ENCODE measurements at regions not wholly inside any gene's neighbourhood (a gene's known extent, or its start where the extent isn't known, plus 50 kb on each side); places are given as distances from the start of the nearest gene placed in this dataset.
"Not testable (repeated sequence)": the region's sequence is repeated elsewhere in the genome, so short reads cannot be mapped to it uniquely, and the experiment has no call there.

DNA sequence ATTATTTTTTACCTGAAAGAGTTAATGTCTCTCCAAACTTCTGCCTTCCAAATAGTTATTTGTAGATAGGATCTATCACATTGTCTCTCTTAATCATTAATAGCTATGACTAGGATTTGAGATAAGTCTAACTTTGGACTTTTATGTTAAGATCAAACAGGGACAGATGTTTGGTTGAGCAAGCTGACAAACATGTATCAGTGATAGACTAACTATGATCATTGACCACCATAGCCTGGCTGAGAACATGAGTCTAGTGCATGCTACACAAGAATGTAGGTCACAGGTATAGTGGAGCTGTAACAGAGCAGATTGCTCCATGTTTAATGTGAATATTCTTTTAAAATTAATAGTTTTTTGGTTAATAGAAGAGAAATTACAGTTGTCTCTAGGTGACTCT, 52.0 kb downstream of the SYT15B start:
- not testable (repeated sequence) for DNase-seq (ENCODE audit: low read depth, low spot score)

DNA sequence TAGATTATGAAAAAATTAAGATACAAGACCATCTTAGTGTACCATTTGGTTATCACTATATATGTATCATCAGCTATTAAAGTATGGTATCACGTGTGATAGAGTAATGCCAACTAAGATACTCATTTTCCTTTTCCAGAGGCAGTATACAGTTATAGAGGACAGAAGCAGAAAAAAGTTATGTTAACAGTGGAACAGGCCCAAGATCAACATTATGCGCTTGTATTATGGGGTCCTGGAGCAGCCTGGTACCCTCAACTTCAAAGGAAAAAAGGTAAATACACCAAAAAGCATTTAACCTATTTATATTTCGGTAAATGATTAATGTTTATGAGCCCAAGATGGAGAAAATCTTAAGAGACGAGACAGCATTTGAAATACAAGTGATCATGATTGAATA, 52.9 kb downstream of the SYT15B start:
- DNase-seq (ENCODE audit: low read depth, low spot score): not testable (repeated sequence)

- DNase-seq (ENCODE audit: low read depth, low spot score): peak; percentile 37
These were observed 57.5 kb downstream of the SYT15B start for GRCh38 chr10:47705698-47706414.

DNA sequence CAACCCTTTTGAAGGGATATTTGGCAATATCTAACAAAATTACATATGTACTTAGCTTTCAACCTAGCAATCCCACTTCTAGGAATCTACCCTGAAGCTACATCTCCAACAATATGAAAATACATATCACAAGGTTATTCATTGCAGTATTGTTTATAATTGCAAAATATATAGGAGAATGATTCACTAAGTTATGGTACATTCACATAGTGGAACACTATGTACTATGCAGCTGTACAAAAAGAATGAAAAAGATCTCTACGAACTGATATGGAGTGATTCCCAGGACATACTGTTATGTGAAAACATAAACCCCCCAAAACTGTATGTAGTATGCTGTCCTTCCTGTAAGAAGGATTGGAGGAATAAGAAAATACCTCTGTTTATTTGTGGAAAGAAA, 62.1 kb downstream of the SYT15B start:
- not testable (repeated sequence) for DNase-seq (ENCODE audit: low read depth, low spot score)

DNA sequence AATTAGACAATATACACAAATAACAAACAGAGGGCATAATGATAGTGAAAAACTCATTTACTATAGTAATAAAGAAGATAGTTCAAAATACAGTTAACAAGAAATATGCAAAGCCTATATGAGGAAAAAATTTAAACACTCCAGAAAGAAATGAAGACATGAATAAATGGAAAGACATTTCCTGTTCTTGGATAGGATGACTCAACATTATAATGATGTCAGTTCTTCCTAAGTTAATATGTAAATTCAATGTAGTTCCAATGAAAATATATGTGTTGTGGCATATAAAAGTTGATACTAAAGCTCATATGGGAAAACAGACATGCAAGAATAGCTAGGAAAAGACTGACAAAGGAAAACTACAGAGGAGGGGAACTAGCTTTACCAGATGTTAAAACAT, 63.5 kb downstream of the SYT15B start:
- DNase-seq (ENCODE audit: low read depth, low spot score): not testable (repeated sequence)

GRCh38 chr10:47696170-47696569, 67.2 kb downstream of the SYT15B start:
- DNase-seq (ENCODE audit: low read depth, low spot score): not testable (repeated sequence)

- DNase-seq (ENCODE audit: low read depth, low spot score): not testable (repeated sequence)
These were observed 68.2 kb downstream of the SYT15B start for GRCh38 chr10:47695149-47695548.

- not testable (repeated sequence) for DNase-seq (ENCODE audit: low read depth, low spot score)
These were observed 73.1 kb downstream of the SYT15B start for GRCh38 chr10:47690304-47690703.

- not testable (repeated sequence) for DNase-seq (ENCODE audit: low read depth, low spot score)
These were observed 79.4 kb downstream of the SYT15B start for GRCh38 chr10:47683826-47684475.

GRCh38 chr10:47681638-47681990, 81.8 kb downstream of the SYT15B start:
- not testable (repeated sequence) for DNase-seq (ENCODE audit: low read depth, low spot score)

GRCh38 chr10:47680848-47681637, 82.3 kb downstream of the SYT15B start:
- DNase-seq (ENCODE audit: low read depth, low spot score): not testable (repeated sequence)

DNA sequence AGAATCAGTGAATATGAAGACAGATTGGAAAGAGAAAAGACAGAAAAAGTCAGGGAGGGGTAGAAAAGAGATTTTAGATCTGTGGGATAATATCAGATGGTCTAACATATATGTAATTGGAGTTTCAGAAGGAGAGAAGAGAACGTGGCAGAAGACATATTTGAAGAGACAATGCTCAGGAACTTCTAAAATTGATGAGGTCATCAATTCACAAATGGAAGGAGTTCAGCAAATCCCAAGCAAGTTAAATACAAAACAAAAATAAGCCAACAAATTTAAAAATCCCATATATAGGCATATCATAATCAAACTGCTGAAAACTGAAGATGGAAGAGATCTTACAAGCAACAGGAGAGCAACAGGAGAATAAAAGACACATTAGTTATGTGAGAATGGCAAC, 87.3 kb downstream of the SYT15B start:
- not testable (repeated sequence) for DNase-seq (ENCODE audit: low read depth, low spot score)

DNA sequence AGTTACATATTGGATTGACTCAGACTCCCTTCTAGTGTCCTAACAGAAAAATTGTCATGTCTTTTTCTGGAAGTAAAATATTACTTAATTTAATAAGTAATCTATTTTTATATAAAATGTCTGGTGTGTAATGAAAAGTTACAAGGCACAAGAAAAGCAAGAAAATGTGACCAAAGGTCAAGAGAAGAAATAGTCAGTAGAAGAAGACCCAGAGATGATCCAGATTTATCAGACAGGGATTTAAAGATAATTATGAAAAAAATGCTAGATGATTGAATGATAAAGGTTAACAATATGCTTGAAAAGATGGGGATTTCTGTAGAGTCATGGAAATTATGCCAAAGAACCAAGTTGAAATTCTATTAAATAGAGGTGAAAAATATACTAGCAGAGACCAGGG, 87.8 kb downstream of the SYT15B start:
- not testable (repeated sequence) for DNase-seq (ENCODE audit: low read depth, low spot score)

GRCh38 chr10:47673128-47673527, 90.3 kb downstream of the SYT15B start:
- DNase-seq (ENCODE audit: low read depth, low spot score): not testable (repeated sequence)

DNA sequence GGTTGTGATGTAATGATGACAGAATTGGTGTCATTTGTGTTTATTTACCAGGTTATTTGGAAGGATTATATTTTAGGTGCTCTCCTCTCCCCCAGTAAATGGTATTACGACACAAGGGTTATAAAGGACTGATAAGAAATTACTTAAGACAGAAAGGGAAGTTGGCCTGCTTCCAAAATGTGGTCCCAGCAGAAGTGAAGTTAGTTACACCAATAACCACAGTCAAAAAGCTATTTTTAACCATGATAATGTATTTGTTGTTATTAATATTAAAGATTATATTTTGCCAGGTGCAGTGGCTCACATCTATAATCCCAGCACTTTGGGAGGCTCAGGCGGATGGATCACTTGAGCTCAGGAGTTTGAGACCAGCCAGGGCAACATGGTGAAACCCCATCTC, 92.5 kb downstream of the SYT15B start:
- not testable (repeated sequence) for DNase-seq (ENCODE audit: low read depth, low spot score)

GRCh38 chr10:47661955-47662577, 101.3 kb downstream of the SYT15B start:
- not testable (repeated sequence) for DNase-seq (ENCODE audit: low read depth, low spot score)

DNA sequence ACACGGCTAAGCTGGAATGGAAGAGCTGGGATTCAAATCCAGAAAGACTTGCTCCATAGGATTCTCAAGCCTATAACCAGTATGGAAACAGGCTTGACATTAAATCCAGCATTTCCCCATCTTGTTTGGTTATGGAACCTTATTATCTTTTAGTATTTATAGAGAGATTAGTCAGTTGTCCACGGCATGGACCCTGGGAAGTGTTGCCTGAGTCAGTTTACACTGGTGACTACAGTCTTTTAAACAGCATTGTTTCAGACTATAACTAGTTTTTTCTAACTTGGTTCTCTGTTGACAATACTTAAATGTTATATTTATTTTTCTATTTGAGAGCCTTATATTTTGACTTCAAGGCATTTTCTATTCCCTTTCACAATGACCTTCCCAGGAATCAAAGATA, 106.7 kb downstream of the SYT15B start:
- not testable (repeated sequence) for DNase-seq (ENCODE audit: low read depth, low spot score)

GRCh38 chr10:47654161-47654560, 109.2 kb downstream of the SYT15B start:
- DNase-seq (ENCODE audit: low read depth, low spot score): not testable (repeated sequence)

- DNase-seq (ENCODE audit: low read depth, low spot score): not testable (repeated sequence)
These were observed 114.8 kb downstream of the SYT15B start for GRCh38 chr10:47648594-47648993.

DNA sequence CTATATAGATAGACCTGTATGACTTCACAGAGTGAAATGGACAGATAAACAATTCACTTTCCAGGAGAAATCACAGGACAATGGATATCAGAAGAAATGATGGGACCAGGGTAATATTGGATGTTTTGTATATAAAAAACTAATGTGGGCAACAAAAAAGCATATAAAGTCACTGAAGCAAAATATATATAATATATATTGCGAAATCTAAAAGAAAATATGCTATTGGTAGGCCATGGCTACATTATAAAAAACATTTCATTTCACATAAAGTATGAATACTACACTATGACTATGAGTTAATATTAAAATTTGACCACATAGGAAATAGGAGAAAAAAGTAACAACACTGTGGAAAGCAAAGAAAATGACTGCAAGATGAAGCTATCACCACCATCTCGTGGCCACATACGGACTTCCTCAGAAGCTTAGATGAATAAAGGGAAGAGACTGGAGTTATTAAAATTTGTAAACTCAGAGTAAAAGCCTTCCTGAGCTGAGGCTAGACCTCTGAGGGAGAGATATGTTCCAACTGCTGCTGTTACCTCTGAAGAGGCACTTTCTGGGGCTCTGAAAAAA, 115.8 kb downstream of the SYT15B start:
- not testable (repeated sequence) for DNase-seq (ENCODE audit: low read depth, low spot score)

DNA sequence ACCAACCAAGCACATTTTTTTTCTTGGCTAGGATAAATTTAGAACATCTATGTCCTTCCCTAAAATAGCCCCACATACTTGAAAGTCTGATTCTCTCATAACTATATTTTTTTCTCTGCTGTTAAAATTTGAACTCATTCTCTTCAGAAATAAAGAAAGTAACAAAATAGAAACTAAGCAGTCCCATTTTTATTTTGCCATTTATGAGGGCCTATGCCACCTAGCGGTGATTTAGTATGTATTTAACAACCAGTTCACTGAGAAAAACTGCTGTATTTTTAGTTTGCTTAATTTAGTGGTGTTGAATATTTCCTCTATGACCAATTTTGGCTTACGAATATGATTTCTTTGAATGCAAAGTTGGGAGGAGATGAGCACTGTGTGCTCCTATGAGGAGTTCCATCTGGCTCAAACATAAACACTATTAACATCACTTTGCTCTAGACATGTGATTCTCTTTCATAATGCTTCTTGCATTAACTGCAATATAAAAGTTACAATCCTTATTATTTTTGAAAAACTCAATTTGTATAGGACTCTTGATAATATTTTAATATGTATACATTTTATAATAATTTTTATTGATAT, 116.6 kb downstream of the SYT15B start:
- not testable (repeated sequence) for DNase-seq (ENCODE audit: low read depth, low spot score)
